ENCODE measurements at regions not wholly inside any gene's neighbourhood (a gene's known extent, or its start where the extent isn't known, plus 50 kb on each side); places are given as distances from the start of the nearest gene placed in this dataset.

DNA sequence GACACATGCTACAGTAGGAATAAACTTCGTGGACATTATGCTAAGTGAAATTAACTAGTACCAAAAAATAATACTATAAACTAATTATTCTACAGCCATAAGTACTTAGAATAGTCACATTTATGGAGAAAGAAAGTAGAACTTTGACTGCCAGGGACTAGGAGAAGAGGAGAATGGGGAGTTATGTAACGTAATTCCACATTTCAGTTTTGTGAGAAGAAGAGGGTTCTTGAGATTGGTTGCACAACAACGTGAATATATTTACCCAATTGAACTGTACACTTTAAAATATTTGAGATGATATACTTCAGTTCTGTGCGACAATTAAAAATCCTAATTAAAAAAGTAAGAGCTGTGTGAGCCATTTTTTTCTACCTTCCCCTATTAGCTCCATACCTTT, 1412.9 kb downstream of the PLA2G4A start:
- DNase-seq, result no peak

- no peak for DNase-seq
Measured at GRCh38 chr1:188243456-188243855, 1414.7 kb downstream of the PLA2G4A start.

GRCh38 chr1:188244681-188245080, 1415.9 kb downstream of the PLA2G4A start:
- DNase-seq, result no peak

GRCh38 chr1:188247255-188247654, 1418.5 kb downstream of the PLA2G4A start:
- DNase-seq, result no peak

- no peak for DNase-seq
Measured at GRCh38 chr1:188249811-188250210, 1421.1 kb downstream of the PLA2G4A start.

GRCh38 chr1:188251036-188251435, 1422.3 kb downstream of the PLA2G4A start:
- DNase-seq, result no peak

DNA sequence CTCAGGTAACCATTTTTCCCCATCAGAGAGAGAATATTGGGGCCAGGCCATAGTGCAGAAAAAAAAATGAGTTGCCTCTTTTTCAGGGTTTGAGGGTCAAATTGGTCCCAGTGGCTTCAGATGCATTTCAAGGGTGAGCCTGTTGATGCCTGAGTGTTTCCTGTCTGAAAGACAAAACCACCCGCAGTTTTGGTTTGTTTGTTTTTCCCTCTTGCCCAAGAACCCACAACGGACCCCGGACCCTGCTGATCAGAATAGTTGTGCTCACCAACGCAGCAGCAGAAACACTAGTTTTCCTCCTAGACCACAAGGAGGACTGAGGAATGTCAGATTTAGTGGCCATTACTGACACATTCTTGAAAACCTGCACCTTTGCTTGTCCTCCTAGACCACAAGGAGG, 1433.1 kb downstream of the PLA2G4A start:
- DNase-seq, result no peak

DNA sequence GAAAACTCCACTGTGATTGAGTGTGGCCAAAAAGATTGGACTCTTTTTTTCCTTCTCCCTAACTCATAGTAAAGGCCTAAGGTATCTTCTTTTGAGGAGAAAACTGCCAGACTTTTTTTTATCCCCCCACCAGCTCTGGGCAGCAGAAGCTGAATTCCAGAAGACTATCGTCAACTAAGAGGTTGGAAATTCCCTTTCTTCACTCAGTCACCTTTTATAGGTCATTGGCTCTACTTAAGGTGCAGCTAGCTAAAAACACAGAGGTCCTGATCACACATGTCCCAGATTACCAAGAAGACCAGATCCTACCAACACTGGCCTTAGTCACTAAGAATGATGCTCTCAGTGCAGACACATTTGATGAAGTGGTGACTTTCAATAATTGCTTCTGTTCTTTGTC, 1441.2 kb downstream of the PLA2G4A start:
- no peak for DNase-seq

DNA sequence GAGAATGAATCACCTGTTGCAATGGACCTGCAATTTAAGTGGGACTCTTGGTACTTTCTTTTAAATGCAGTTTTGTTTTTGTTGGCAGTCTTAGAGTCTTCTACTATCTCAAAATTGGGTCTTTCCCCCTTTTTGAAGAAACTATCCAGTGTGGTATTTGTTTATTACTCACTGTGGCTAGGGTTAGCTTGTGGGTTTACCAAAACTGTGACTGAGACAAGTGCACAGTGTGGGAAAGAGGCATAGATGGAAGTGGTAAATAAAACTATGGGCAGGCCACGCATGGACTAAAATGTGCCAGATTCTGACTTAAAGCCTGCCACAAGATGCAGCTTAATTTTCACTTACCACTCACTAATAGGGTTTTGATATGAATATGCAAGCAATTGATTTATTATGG, 1441.7 kb downstream of the PLA2G4A start:
- DNase-seq, result no peak

DNA sequence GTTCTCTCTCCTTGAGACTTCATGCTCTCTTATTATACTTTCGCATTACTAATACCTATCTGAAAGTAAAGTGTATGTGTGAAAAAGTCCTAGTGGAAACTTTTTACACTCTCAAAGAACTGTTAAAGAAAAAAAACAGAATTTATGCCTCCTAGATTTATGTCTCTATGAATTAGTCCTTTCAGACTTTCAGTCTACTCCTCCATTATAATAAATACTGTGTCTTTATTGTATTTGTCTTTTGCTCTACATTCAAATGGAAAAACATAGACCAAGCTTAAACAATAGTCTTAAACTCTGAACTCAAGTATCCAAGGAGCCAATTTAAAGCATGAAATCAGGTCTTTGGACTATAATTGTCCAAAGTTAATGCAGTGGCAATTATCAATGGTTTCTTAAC, 1449.0 kb downstream of the PLA2G4A start:
- no peak for DNase-seq

DNA sequence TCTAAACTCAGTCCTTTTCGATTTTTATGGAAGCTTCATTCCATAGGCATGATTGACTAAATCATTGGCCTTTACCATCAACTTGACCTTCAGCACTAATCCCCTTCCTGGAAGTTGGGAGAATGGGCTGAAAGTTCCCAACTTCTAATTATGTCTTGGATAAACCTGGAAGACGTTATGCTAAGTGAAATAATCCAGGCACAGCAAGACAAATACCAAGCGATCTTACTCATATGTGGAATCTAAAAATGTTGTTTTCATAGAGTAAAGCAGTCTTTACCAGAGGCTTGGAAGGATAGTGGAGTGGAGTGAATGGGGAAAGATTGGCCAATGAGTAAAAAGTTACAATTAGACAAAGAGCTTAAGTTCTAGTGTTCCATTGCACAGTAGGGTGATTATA, 1453.2 kb downstream of the PLA2G4A start:
- no peak for DNase-seq

GRCh38 chr1:188295157-188295556, 1466.4 kb downstream of the PLA2G4A start:
- no peak for DNase-seq

- DNase-seq, result no peak
Measured at GRCh38 chr1:188302746-188303145, 1474.0 kb downstream of the PLA2G4A start.

DNA sequence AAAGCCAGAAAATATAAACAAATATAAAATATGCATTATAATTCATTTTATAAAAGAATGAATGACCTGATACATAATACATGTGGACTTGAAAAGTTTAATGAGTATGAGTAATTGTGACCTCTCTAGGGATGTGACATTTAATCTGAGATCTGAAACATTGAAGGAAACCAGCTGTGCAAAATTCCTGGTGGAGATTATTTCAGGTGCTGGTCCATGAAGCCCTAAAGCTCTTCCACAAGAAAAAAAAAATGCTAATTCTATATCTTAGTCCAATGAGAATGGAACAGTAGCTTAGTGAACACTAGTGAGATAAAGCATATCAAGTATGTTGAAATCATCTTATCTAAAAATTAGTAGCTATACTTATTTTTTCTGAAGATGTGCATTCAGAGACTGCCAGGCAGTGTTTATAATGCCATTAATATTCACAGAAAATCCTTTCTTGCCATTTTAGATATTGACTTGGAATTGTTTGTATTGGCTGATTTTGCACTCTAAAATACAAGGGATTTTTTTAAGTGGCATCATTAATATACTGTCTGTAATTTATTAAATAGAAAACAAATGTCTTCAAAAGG, 1485.9 kb downstream of the PLA2G4A start:
- DNase-seq, result no peak

DNA sequence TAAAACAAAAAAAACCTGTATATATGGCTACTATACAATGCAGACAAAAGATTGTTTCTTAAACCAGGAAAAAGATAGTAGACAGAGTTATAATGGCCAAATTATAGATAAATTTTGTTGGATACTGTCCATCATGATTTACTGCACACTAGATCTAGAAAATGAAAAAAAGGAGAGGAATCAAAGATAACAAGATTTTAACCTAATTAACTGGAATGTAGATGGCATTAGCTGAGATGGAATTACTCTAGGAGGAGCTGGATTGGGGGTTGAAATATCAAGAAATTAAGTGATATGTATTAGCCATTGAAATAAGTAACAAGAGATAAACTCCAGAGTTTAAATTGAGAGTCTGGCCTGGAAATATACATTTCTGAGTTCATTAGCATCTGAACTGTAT, 1489.1 kb downstream of the PLA2G4A start:
- DNase-seq, result no peak

DNA sequence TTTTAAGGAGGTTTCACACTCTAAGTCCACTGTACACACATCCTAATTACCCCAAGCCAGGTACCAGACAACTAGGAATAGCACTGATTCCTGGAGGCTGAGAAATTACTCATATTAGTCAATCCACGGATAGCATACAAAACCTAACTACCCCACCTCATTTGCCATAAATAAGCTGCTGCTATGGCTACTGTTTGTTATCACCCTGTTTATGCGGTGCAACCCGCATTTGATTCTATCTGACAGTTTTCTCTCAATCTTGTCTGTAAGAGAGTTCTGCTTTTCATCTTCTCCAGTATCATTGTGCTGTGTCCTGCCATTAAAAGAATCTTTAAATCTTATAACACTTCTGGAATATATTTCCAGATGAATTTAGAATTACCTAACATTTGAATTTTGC, 1496.5 kb downstream of the PLA2G4A start:
- no peak for DNase-seq

- DNase-seq, result no peak
Measured at GRCh38 chr1:188343914-188344313, 1515.2 kb downstream of the PLA2G4A start.

DNA sequence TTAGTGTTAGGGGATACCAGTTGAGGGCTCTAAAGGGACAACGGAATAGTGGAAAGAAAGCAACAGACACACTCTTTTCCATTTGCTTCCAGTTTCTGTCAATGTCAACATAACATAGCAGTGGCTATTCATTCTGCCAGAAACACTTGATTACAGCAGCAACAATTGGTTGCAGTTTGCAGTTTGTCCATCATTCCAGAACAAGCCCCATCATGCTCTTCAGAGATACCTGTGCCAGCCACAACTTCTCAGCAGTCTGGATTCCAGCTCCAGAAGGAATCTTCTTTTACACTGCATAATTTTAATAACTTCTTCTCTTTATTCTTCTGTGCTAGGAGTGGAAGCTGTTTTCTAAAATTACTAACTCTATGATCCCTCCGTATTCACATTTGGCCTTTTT, 1521.4 kb downstream of the PLA2G4A start:
- no peak for DNase-seq

GRCh38 chr1:188355082-188355481, 1526.3 kb downstream of the PLA2G4A start:
- no peak for DNase-seq

DNA sequence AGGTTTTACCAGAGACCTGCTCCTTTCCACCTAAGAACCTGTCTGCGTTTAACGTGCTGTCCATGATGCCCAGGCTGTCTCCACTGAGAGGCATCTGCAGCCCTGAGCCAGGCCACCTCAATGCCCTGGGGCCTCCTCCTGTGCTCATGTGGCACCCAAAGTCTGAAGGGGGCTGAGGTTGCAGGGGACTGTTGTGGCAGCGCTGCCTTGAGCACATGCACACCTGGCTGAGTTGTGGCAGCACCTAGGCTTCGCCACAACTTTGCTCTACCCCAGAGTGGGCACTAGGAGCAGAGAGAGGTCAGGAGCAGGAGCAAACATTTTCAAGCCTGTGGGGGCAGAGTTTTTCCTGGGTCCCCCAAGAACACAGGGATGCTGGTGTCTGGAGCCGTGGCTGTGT, 1527.1 kb downstream of the PLA2G4A start:
- DNase-seq, result no peak

GRCh38 chr1:188359315-188359714, 1530.6 kb downstream of the PLA2G4A start:
- no peak for DNase-seq

DNA sequence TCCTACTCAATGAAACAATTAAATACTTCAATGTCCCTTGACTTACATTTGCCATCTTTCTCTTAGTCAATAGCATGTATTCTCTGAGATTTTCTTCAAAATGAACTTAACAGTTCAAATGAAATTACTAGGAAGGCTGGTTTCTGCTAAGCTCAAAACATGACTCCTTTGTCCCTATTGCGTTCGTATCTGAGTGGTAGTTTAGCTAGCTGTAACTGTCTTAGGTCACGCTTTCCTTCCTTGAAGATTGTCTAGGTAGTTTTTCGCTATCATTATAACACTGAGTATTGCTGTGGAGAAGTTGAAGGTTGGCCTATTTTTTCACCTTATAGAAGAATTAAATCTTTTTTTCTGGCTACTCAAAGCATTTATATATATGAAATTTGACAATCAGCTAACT, 1535.2 kb downstream of the PLA2G4A start:
- DNase-seq, result no peak

- no peak for DNase-seq
Measured at GRCh38 chr1:188364927-188365449, 1536.2 kb downstream of the PLA2G4A start.

DNA sequence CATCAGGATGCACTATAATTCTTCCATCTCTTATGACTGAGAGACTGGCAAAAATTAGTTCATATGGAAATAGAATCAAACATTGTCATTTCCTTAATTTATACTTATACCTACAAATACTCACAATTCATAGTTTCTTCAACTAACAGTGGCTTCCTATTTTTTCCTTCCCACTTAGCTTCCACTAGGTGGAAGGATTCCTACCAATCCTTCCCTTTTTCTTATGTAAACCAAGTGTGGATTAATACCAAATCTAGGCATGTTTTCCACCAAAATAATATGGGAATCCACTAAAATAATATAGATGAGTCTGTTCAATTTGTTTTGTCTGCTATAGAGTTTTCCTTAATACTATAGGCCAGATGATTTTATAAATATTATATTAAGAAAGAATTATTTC, 1537.1 kb downstream of the PLA2G4A start:
- no peak for DNase-seq

- no peak for DNase-seq
Measured at GRCh38 chr1:188367661-188368060, 1538.9 kb downstream of the PLA2G4A start.
